ENCODE measurements at regions not wholly inside any gene's neighbourhood (a gene's known extent, or its start where the extent isn't known, plus 50 kb on each side); places are given as distances from the start of the nearest gene placed in this dataset.

GRCh38 chr11:127607487-127608085 lies 607.0 kb upstream of the KIRREL3 start:
- no peak for DNase-seq (ENCODE audit: low spot score)

GRCh38 chr11:127601578-127601977 lies 601.0 kb upstream of the KIRREL3 start:
- no peak for DNase-seq (ENCODE audit: low spot score)

- no peak for DNase-seq (ENCODE audit: low spot score)
Measured at GRCh38 chr11:127600674-127601073, 600.1 kb upstream of the KIRREL3 start.

GRCh38 chr11:127598476-127598875 lies 597.9 kb upstream of the KIRREL3 start:
- DNase-seq (ENCODE audit: low spot score), result no peak

- no peak for DNase-seq (ENCODE audit: low spot score)
Measured at GRCh38 chr11:127596433-127596832, 595.9 kb upstream of the KIRREL3 start.

- no peak for DNase-seq (ENCODE audit: low spot score)
Measured at GRCh38 chr11:127592371-127592770, 591.8 kb upstream of the KIRREL3 start.

- no peak for DNase-seq (ENCODE audit: low spot score)
Measured at GRCh38 chr11:127590314-127590713, 589.7 kb upstream of the KIRREL3 start.

GRCh38 chr11:127588431-127588830 lies 587.9 kb upstream of the KIRREL3 start:
- no peak for DNase-seq (ENCODE audit: low spot score)

- DNase-seq (ENCODE audit: low spot score), result no peak
Measured at GRCh38 chr11:127587511-127587910, 586.9 kb upstream of the KIRREL3 start.

GRCh38 chr11:127576210-127576609 lies 575.6 kb upstream of the KIRREL3 start:
- DNase-seq (ENCODE audit: low spot score), result no peak

- peak; percentile 8 for DNase-seq (ENCODE audit: low spot score)
Measured at GRCh38 chr11:127574478-127574877, 573.9 kb upstream of the KIRREL3 start.

GRCh38 chr11:127568891-127569290 lies 568.3 kb upstream of the KIRREL3 start:
- no peak for DNase-seq (ENCODE audit: low spot score)

GRCh38 chr11:127567237-127567932 lies 566.8 kb upstream of the KIRREL3 start:
- no peak for DNase-seq (ENCODE audit: low spot score)

GRCh38 chr11:127564810-127565209 lies 564.2 kb upstream of the KIRREL3 start:
- peak; percentile 28 for DNase-seq (ENCODE audit: low spot score)

GRCh38 chr11:127559978-127560377 lies 559.4 kb upstream of the KIRREL3 start:
- DNase-seq (ENCODE audit: low spot score), result peak; percentile 33

- DNase-seq (ENCODE audit: low spot score), result no peak
Measured at GRCh38 chr11:127552446-127552845, 551.9 kb upstream of the KIRREL3 start.

- no peak for DNase-seq (ENCODE audit: low spot score)
Measured at GRCh38 chr11:127531167-127531566, 530.6 kb upstream of the KIRREL3 start.

- DNase-seq (ENCODE audit: low spot score), result no peak
Measured at GRCh38 chr11:127528297-127528696, 527.7 kb upstream of the KIRREL3 start.

GRCh38 chr11:127524618-127525017 lies 524.0 kb upstream of the KIRREL3 start:
- DNase-seq (ENCODE audit: low spot score), result peak; percentile 56

- no peak for DNase-seq (ENCODE audit: low spot score)
Measured at GRCh38 chr11:127521413-127521812, 520.8 kb upstream of the KIRREL3 start.

- no peak for DNase-seq (ENCODE audit: low spot score)
Measured at GRCh38 chr11:127507851-127508250, 507.3 kb upstream of the KIRREL3 start.

- no peak for DNase-seq (ENCODE audit: low spot score)
Measured at GRCh38 chr11:127506647-127507046, 506.1 kb upstream of the KIRREL3 start.

GRCh38 chr11:127506126-127506525 lies 505.6 kb upstream of the KIRREL3 start:
- no peak for DNase-seq (ENCODE audit: low spot score)

- DNase-seq (ENCODE audit: low spot score), result no peak
Measured at GRCh38 chr11:127496165-127496564, 495.6 kb upstream of the KIRREL3 start.
